Mesenchymal stem cell (in vitro differentiated cells and primary cell): ENCODE measurements at regions not wholly inside any gene's neighbourhood (a gene's known extent, or its start where the extent isn't known, plus 50 kb on each side); places are given as distances from the start of the nearest gene placed in this dataset.

Source experiments
- DNase-seq: peaks from one replicate; pipeline ENCODE4 v3.0.0-alpha.2; 2013
- H2AFZ ChIP-seq: one replicate; pipeline ENCODE4 v1.6.1; 2013; ENCODE audit warnings: low read depth, mild to moderate bottlenecking, control low read depth, inconsistent platforms, low read length, moderate library complexity
- H2AK5ac ChIP-seq: 2 replicates; pipeline ENCODE4 v1.6.1; 2013; ENCODE audit warnings: low read length, moderate library complexity, mild to moderate bottlenecking, inconsistent platforms; ENCODE audit not compliant: severe bottlenecking
- H2BK120ac ChIP-seq: one replicate; pipeline ENCODE4 v1.6.1; 2013; ENCODE audit warnings: low read depth, mild to moderate bottlenecking, inconsistent platforms, low read length, moderate library complexity
- H2BK12ac ChIP-seq, 2 experiments: one replicate each; pipeline ENCODE4 v1.6.1; 2013; ENCODE audit warnings: inconsistent platforms in 2 of 2, low read length in 2 of 2, mild to moderate bottlenecking in 2 of 2, moderate library complexity in 2 of 2, control low read depth in 1 of 2
- H2BK15ac ChIP-seq: one replicate; pipeline ENCODE4 v1.6.1; 2013; ENCODE audit warnings: mild to moderate bottlenecking, low read depth, inconsistent platforms; ENCODE audit not compliant: poor library complexity, severe bottlenecking
- H2BK5ac ChIP-seq: 2 replicates; pipeline ENCODE4 v1.6.1; 2013; ENCODE audit warnings: low read depth, mild to moderate bottlenecking, low read length, control low read depth, inconsistent platforms; ENCODE audit not compliant: poor library complexity, severe bottlenecking
- H3K14ac ChIP-seq, 2 experiments: one replicate each; pipeline ENCODE4 v1.6.1; 2013; ENCODE audit warnings: inconsistent platforms in 2 of 2, low read length in 2 of 2, control low read depth in 1 of 2, mild to moderate bottlenecking in 1 of 2, moderate library complexity in 1 of 2
- H3K18ac ChIP-seq, 2 experiments: one replicate each; pipeline ENCODE4 v1.6.1; 2013; ENCODE audit warnings: inconsistent platforms in 2 of 2, low read length in 2 of 2, control low read depth in 1 of 2, low read depth in 1 of 2, mild to moderate bottlenecking in 1 of 2
- H3K23ac ChIP-seq, 2 experiments: one replicate each; pipeline ENCODE4 v1.6.1; 2013; ENCODE audit warnings: inconsistent platforms in 2 of 2, low read length in 2 of 2, mild to moderate bottlenecking in 2 of 2, moderate library complexity in 2 of 2, control low read depth in 1 of 2
- H3K27ac ChIP-seq: 2 replicates; pipeline ENCODE4 v1.5.1; 2013; ENCODE audit warnings: mild to moderate bottlenecking, moderate library complexity, low read length, control low read depth, inconsistent platforms; ENCODE audit not compliant: poor library complexity, severe bottlenecking
- H3K27me3 ChIP-seq, 2 experiments: 2 replicates each; pipeline versions ENCODE4 v1.6.1 to v1.7.0; 2013; ENCODE audit warnings: low read length in 2 of 2, mild to moderate bottlenecking in 2 of 2, moderate library complexity in 2 of 2, control low read depth in 1 of 2, inconsistent platforms in 1 of 2; ENCODE audit not compliant: control insufficient read depth in 1 of 2, insufficient read depth in 1 of 2
- H3K36me3 ChIP-seq, 2 experiments: 2 replicates each; pipeline versions ENCODE4 v1.6.1 to v1.7.0; 2013; ENCODE audit warnings: low read length in 2 of 2, control low read depth in 1 of 2, inconsistent platforms in 1 of 2, low read depth in 1 of 2, mild to moderate bottlenecking in 1 of 2; ENCODE audit not compliant: insufficient read depth in 2 of 2, control insufficient read depth in 1 of 2
- H3K4ac ChIP-seq, 2 experiments: one replicate each; pipeline ENCODE4 v1.6.1; 2013; ENCODE audit warnings: inconsistent platforms in 2 of 2, low read length in 2 of 2, mild to moderate bottlenecking in 2 of 2, moderate library complexity in 2 of 2, control low read depth in 1 of 2, low read depth in 1 of 2
- H3K4me1 ChIP-seq: 2 replicates; pipeline ENCODE4 v1.6.1; 2013; ENCODE audit warnings: low read depth, low read length, control low read depth; ENCODE audit not compliant: control insufficient read depth, insufficient read depth
- H3K4me2 ChIP-seq: 2 replicates; pipeline ENCODE4 v1.6.1; 2013; ENCODE audit warnings: low read length, mild to moderate bottlenecking, inconsistent platforms; ENCODE audit not compliant: poor library complexity, severe bottlenecking
- H3K4me3 ChIP-seq, 2 experiments: 2 replicates each; pipeline versions ENCODE4 v1.5.1 to v1.7.0; 2013; ENCODE audit warnings: low read length in 2 of 2, mild to moderate bottlenecking in 2 of 2, control low read depth in 1 of 2, low read depth in 1 of 2; ENCODE audit not compliant: insufficient read depth in 1 of 2
- H3K79me1 ChIP-seq: replicated peaks from 2 replicates; pipeline ENCODE4 v1.6.1; 2013; ENCODE audit warnings: mild to moderate bottlenecking, control low read depth, low read length, inconsistent platforms; ENCODE audit not compliant: poor library complexity, severe bottlenecking
- H3K9ac ChIP-seq: 2 replicates; pipeline ENCODE4 v1.7.0; 2013; ENCODE audit warnings: mild to moderate bottlenecking, low read length, moderate library complexity
- H3K9me3 ChIP-seq: 2 replicates; pipeline ENCODE4 v1.7.0; 2013; ENCODE audit warnings: mild to moderate bottlenecking, low read length; ENCODE audit not compliant: control insufficient read depth
- H4K8ac ChIP-seq: one replicate; pipeline ENCODE4 v1.6.1; 2013; ENCODE audit warnings: inconsistent platforms, mild to moderate bottlenecking, low read length, moderate library complexity
- H4K91ac ChIP-seq: one replicate; pipeline ENCODE4 v1.6.1; 2013; ENCODE audit warnings: mild to moderate bottlenecking, low read length, inconsistent platforms
- WGBS: methylation state at CpG from one replicate; pipeline ENCODE4 v1.1.7; 2013; ENCODE audit warnings: mixed read lengths; 5-methylcytosine and 5-hydroxymethylcytosine counted together

DNA sequence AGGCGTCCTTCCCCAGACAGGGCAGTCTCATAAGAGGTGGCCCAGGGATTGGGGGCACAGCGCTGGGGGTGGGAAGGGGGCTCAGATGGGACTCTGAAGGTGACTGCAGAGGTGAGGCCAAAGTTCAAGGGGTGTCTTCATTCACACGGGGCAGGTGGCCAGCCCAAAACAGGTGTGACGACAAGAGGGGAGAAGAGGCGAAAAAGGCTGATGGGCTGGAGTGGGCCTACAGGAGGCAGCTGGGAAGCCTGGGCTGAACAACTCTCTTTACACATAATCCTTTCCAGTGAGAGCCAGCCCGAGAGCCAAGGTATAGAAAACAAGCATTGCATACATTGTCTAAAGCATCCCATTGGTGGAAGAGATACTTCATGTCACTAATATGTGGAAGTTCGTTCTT lies 130.9 kb upstream of the ASB18 start:
- no peak overlapping the region for H2AFZ ChIP-seq
- no peak overlapping the region for H3K14ac ChIP-seq
- no peak overlapping the region for H2AK5ac ChIP-seq
- no peak overlapping the region for H3K9ac ChIP-seq
- no peak overlapping the region for H2BK5ac ChIP-seq
- no peak overlapping the region for H2BK120ac ChIP-seq
- no peak overlapping the region for H2BK12ac ChIP-seq
- H3K4ac ChIP-seq, result no peak overlapping the region
- peaks cover 3 to 18% of the 10 kb centered on the region in 2 experiments for H3K27me3 ChIP-seq
- H3K27ac ChIP-seq, result no peak overlapping the region
- H3K9me3 ChIP-seq, result no peaks in the 10 kb centered on the region
- no peaks in the 10 kb centered on the region for H3K36me3 ChIP-seq
- no peak overlapping the region for H4K91ac ChIP-seq
- DNase-seq, result no peak
- H3K4me3 ChIP-seq, result no peak overlapping the region
- no peaks in the 10 kb centered on the region for H3K79me1 ChIP-seq
- H3K4me1 ChIP-seq, result no peaks in the 10 kb centered on the region
- H2BK15ac ChIP-seq, result no peak overlapping the region
- H3K4me2 ChIP-seq, result no peak overlapping the region
- H4K8ac ChIP-seq, result no peak overlapping the region
- no peak overlapping the region for H3K18ac ChIP-seq
- 84% methylated on average over 7 of the region's 7 CpGs for WGBS
- H3K23ac ChIP-seq, result no peak overlapping the region

DNA sequence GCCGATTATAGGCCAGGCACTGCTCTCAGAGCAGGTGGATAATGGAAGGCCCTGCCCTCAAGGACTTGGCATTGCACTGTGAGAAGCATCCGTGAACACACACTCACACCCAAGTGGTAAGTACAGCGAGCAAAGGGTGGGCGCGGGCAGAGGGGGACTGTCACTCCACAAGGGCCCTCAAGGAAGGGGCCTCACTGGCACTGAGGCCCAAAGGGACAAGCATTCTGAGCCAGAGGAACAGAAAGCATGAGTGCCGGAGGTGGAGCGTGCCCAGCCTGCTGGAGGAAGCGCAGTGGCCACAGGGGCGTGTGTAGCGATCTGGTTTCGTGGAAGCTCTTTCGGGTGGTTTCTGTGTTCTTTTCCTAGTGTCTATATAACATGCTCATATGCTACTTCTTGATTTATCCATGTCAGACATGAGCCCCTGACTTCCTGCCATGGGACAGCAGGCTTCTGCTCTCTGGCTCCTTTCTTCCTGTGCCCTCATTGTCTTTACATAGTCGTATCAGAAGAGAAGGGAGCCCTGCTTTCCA lies 132.7 kb upstream of the ASB18 start:
- Histone ChIP-seq H3K4me3 (no peak overlapping the region), H2AFZ (no peak overlapping the region), H3K27me3 (peaks cover 3 to 30% of the 10 kb centered on the region in 2 experiments), H3K36me3 (no peaks in the 10 kb centered on the region), H3K9ac (no peak overlapping the region), H3K18ac (no peak overlapping the region), H3K79me1 (no peaks in the 10 kb centered on the region), H3K4me1 (no peaks in the 10 kb centered on the region), H3K27ac (no peak overlapping the region), H4K91ac (no peak overlapping the region), H3K4me2 (no peak overlapping the region), H3K23ac (no peak overlapping the region), H2BK15ac (no peak overlapping the region), H2BK120ac (no peak overlapping the region), H3K14ac (no peak overlapping the region), H3K4ac (no peak overlapping the region), H2AK5ac (no peak overlapping the region), H4K8ac (no peak overlapping the region), H2BK5ac (no peak overlapping the region), H3K9me3 (no peaks in the 10 kb centered on the region), H2BK12ac (no peak overlapping the region)
- 90% methylated on average over 11 of the region's 13 CpGs for WGBS
- DNase-seq, result no peak

DNA sequence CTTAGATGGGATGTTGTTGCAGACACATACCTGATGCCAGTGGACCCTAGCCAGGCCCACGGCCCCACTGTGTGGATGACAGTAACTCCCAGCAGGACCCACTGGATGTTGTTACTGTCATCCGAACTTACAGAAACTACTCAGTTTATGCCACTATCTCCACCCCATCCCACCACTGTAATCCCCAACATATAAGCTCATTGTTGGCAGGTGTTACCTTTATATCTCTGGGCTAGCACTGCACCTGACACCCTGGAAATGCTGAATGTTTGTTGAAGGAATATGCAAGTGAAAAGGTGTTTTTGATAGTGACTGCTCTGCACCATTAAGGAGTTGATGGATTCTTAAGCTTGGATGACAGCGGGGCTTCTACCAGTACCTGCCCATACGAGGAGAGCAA lies 133.5 kb upstream of the ASB18 start:
- no peak overlapping the region for H2BK120ac ChIP-seq
- H3K9me3 ChIP-seq, result no peaks in the 10 kb centered on the region
- no peak overlapping the region for H3K4me2 ChIP-seq
- no peak overlapping the region for H2AFZ ChIP-seq
- no peak overlapping the region for H2BK5ac ChIP-seq
- no peaks in the 10 kb centered on the region for H3K79me1 ChIP-seq
- no peaks in the 10 kb centered on the region for H3K36me3 ChIP-seq
- WGBS, result 79% methylated on average over 4 of the region's 4 CpGs
- no peak overlapping the region for H3K27ac ChIP-seq
- no peak overlapping the region for H2BK15ac ChIP-seq
- no peak overlapping the region for H3K23ac ChIP-seq
- H3K9ac ChIP-seq, result no peak overlapping the region
- no peak overlapping the region for H3K4me3 ChIP-seq
- H2AK5ac ChIP-seq, result no peak overlapping the region
- no peak overlapping the region for H4K91ac ChIP-seq
- no peak overlapping the region for H3K14ac ChIP-seq
- no peak overlapping the region for H3K18ac ChIP-seq
- no peak overlapping the region for H4K8ac ChIP-seq
- DNase-seq, result no peak
- H3K4me1 ChIP-seq, result no peaks in the 10 kb centered on the region
- no peak overlapping the region for H3K4ac ChIP-seq
- H2BK12ac ChIP-seq, result no peak overlapping the region
- peaks cover 3 to 38% of the 10 kb centered on the region in 2 experiments for H3K27me3 ChIP-seq

GRCh38 chr2:236399409-236399808 lies 135.2 kb upstream of the ASB18 start:
- Histone ChIP-seq H3K9me3 (no peaks in the 10 kb centered on the region), H3K27me3 (peaks cover 0 to 39% of the 10 kb centered on the region in 2 experiments), H3K27ac (no peak overlapping the region), H2BK12ac (no peak overlapping the region), H2BK120ac (no peak overlapping the region), H3K4ac (no peak overlapping the region), H2BK5ac (no peak overlapping the region), H3K36me3 (no peaks in the 10 kb centered on the region), H3K4me2 (no peak overlapping the region), H3K18ac (no peak overlapping the region), H3K23ac (no peak overlapping the region), H3K9ac (no peak overlapping the region), H3K14ac (no peak overlapping the region), H4K8ac (no peak overlapping the region), H2BK15ac (no peak overlapping the region), H3K4me3 (no peak overlapping the region), H4K91ac (no peak overlapping the region), H3K4me1 (no peaks in the 10 kb centered on the region), H2AK5ac (no peak overlapping the region), H2AFZ (no peak overlapping the region), H3K79me1 (no peaks in the 10 kb centered on the region)
- DNase-seq, result no peak
- 96% methylated on average over 13 of the region's 15 CpGs for WGBS
